T-cell (primary cell): ENCODE measurements at regions not wholly inside any gene's neighbourhood (a gene's known extent, or its start where the extent isn't known, plus 50 kb on each side); places are given as distances from the start of the nearest gene placed in this dataset.

Source experiments
- ATAC-seq, 4 experiments: fragments of 200-7000 bp in 3 of 4; fragments of 150-1000 bp in 1 of 4; cut with Tn5 transposase; replicated peaks in 1 of 4; 1 replicate in 3 of 4; 2 replicates in 1 of 4; pipeline ENCODE4 v1.10.0; 2021; ENCODE audit warnings: moderate library complexity in 3 of 4, mild to moderate bottlenecking in 2 of 4, moderate number of reproducible peaks in 1 of 4
- CTCF ChIA-PET, 2 donors: fragments of 300-600 bp; sonication (Branson Sonifier 250); formaldehyde crosslinking; loops; one replicate each; lab custom pipeline; 2022; ENCODE audit warnings: antibody characterized with exemption in 2 of 2; lab: Charles Lee
- POLR2A ChIA-PET, 2 donors: fragments of 300-600 bp; sonication (Branson Sonifier 250); formaldehyde crosslinking; loops; one replicate each; lab custom pipeline; 2022; ENCODE audit warnings: antibody characterized with exemption in 2 of 2; lab: Charles Lee
- DNase-seq, 35 experiments: peaks; one replicate each; pipeline versions ENCODE4 v3.0.0 to v3.0.0-alpha.2; 2013 to 2023
- H3K27ac ChIP-seq: one replicate; pipeline ENCODE4 v1.5.1; 2013; ENCODE audit warnings: low read length
- H3K27me3 ChIP-seq, 2 experiments: replicated peaks in 1 of 2; 1 replicate in 1 of 2; 2 replicates in 1 of 2; pipeline versions ENCODE4 v1.6.1 to v1.7.0; 2013; ENCODE audit warnings: low read length in 1 of 2, mixed read lengths in 1 of 2; ENCODE audit not compliant: control insufficient read depth in 2 of 2, insufficient read depth in 2 of 2; ENCODE audit errors: extremely low read depth in 1 of 2
- H3K36me3 ChIP-seq, 2 donors: 1 replicate in 1 of 2; 2 replicates in 1 of 2; pipeline versions ENCODE4 v1.6.1 to v1.7.0; 2013; ENCODE audit warnings: low read length in 1 of 2; ENCODE audit not compliant: control insufficient read depth in 2 of 2, insufficient read depth in 1 of 2; ENCODE audit errors: extremely low read depth in 1 of 2
- H3K4me1 ChIP-seq, 2 experiments: 1 replicate in 1 of 2; 2 replicates in 1 of 2; pipeline versions ENCODE4 v1.6.1 to v1.7.0; 2013; ENCODE audit warnings: low read length in 2 of 2, mixed read lengths in 1 of 2; ENCODE audit not compliant: insufficient read depth in 2 of 2, control insufficient read depth in 1 of 2; ENCODE audit errors: extremely low read depth in 1 of 2
- H3K4me3 ChIP-seq, 2 donors: 1 replicate in 1 of 2; 2 replicates in 1 of 2; pipeline versions ENCODE4 v1.5.1 to v1.7.0; 2013; ENCODE audit warnings: mild to moderate bottlenecking in 2 of 2, low read length in 1 of 2, moderate library complexity in 1 of 2; ENCODE audit not compliant: control insufficient read depth in 1 of 2; ENCODE audit errors: extremely low read depth in 1 of 2
- H3K9me3 ChIP-seq: 2 replicates; pipeline ENCODE4 v1.7.0; 2013
- H3K27ac Mint-ChIP-seq, 2 donors: one replicate each; pipeline ENCODE4 v1.8.0; 2020 to 2021; ENCODE audit warnings: mild to moderate bottlenecking in 2 of 2, mixed read lengths in 2 of 2
- H3K27me3 Mint-ChIP-seq, 2 donors: one replicate each; pipeline ENCODE4 v1.8.0; 2021 to 2022; ENCODE audit warnings: mixed read lengths in 2 of 2
- H3K36me3 Mint-ChIP-seq: one replicate; pipeline ENCODE4 v1.8.0; 2021; ENCODE audit warnings: mixed read lengths
- H3K4me1 Mint-ChIP-seq, 3 donors: one replicate each; pipeline ENCODE4 v1.8.0; 2020 to 2022; ENCODE audit warnings: mixed read lengths in 3 of 3, mild to moderate bottlenecking in 1 of 3
- H3K4me3 Mint-ChIP-seq, 3 donors: one replicate each; pipeline ENCODE4 v1.8.0; 2020 to 2022; ENCODE audit warnings: mild to moderate bottlenecking in 3 of 3, mixed read lengths in 3 of 3, moderate library complexity in 3 of 3
- H3K9me3 Mint-ChIP-seq, 3 donors: one replicate each; pipeline ENCODE4 v1.8.0; 2020 to 2022; ENCODE audit warnings: mixed read lengths in 3 of 3
- WGBS: methylation state at CpG from one replicate; pipeline ENCODE4 v1.1.5; 2013; ENCODE audit warnings: missing lambda C conversion rate; ENCODE audit not compliant: insufficient coverage; 5-methylcytosine and 5-hydroxymethylcytosine counted together

DNA sequence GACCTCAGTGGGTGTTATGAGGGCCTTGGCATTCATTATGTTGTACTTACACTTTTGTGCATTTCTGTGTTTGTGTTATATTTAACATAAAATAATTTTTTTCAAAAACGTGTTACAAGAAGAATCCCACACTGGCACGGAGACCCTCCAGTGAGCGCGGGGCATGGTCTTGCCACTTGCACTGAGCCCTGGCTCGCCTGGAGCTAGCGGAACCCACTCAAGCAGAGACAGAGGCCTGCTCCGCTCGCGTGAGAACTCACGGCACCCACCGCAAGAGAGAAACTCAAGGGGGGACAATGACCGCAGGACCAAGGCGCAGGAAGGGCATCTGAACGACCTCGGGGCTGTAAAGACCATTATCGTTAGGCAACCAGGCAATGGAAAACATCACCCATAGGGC is 248.0 kb upstream of the SOX11 start:
- Mint-ChIP-seq H3K4me1 (no peaks in the 10 kb centered on the region), H3K27me3 (no peaks in the 10 kb centered on the region), H3K27ac (no peak overlapping the region), H3K4me3 (no peak overlapping the region), H3K9me3 (peaks cover 0 to 9% (median 5%) of the 10 kb centered on the region in 3 donors), H3K36me3 (no peaks in the 10 kb centered on the region)
- no peaks in the 10 kb centered on the region for H3K36me3 ChIP-seq
- ChIA-PET POLR2A (no interaction called here), CTCF (no interaction called here)
- no peaks in the 10 kb centered on the region for H3K27me3 ChIP-seq
- H3K4me1 ChIP-seq = no peaks in the 10 kb centered on the region
- no peak for ATAC-seq
- WGBS = 92% methylated on average over 15 of the region's 16 CpGs
- no peak overlapping the region for H3K27ac ChIP-seq
- no peak for DNase-seq
- H3K4me3 ChIP-seq = no peak overlapping the region
- no peaks in the 10 kb centered on the region for H3K9me3 ChIP-seq

DNA sequence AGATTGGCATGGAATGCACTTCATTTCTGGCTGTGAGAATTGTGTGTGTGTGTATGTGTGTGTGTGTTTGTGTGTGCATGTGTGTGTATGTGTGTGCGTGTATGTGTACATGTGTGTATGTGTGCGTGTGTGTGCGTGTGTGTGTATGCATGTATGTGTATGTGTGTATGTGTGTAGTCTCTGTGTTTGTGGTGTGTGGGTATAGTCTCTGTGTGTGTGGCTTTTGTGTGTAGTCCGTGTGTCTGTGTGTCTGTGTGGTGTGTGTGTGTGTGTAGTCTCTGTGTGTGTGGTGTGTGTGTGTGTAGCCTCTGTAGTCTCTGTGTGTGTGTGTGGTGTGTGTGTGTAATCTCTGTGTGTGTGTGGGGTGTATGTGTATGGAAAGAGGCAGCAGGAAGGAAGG is 247.3 kb upstream of the SOX11 start:
- ChIA-PET POLR2A (no interaction called here), CTCF (no interaction called here)
- Mint-ChIP-seq H3K27ac (no peak overlapping the region), H3K4me1 (no peaks in the 10 kb centered on the region), H3K27me3 (no peaks in the 10 kb centered on the region), H3K4me3 (no peak overlapping the region), H3K9me3 (peaks cover 0 to 9% (median 5%) of the 10 kb centered on the region in 3 donors), H3K36me3 (no peaks in the 10 kb centered on the region)
- DNase-seq (no peak), ATAC-seq (no peak)
- no peaks in the 10 kb centered on the region for H3K4me1 ChIP-seq
- no peaks in the 10 kb centered on the region for H3K9me3 ChIP-seq
- no peak overlapping the region for H3K4me3 ChIP-seq
- 85% methylated on average over 4 of the region's 4 CpGs for WGBS
- H3K27ac ChIP-seq = no peak overlapping the region
- H3K36me3 ChIP-seq = no peaks in the 10 kb centered on the region
- no peaks in the 10 kb centered on the region for H3K27me3 ChIP-seq

DNA sequence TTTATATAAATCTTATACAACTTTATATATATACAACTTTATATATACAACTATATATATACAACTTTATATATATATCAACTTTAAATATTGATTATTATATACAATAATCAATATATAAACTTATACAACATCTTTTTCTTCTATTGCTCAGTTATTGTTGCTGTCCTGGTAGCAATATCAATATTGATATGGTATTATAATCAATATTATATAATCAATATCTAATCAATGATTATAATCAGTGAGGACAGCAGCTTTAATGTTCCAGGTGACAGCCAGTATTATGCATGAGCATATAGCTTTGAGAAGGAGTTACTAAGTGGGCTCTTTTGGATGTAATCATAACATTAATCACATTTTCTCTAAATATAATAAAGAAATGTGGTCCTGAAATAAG is 242.3 kb upstream of the SOX11 start:
- H3K9me3 Mint-ChIP-seq = peaks cover 0 to 6% (median 2%) of the 10 kb centered on the region in 3 donors
- no peak overlapping the region for H3K27ac Mint-ChIP-seq
- Histone ChIP-seq H3K9me3 (no peaks in the 10 kb centered on the region), H3K4me1 (no peaks in the 10 kb centered on the region), H3K36me3 (no peaks in the 10 kb centered on the region), H3K27me3 (peaks cover 0 to 3% of the 10 kb centered on the region in 2 experiments), H3K27ac (no peak overlapping the region), H3K4me3 (no peak overlapping the region)
- no peak overlapping the region for H3K4me3 Mint-ChIP-seq
- no peaks in the 10 kb centered on the region for H3K27me3 Mint-ChIP-seq
- H3K36me3 Mint-ChIP-seq = no peaks in the 10 kb centered on the region
- POLR2A ChIA-PET = no interaction called here
- H3K4me1 Mint-ChIP-seq = no peaks in the 10 kb centered on the region
- CTCF ChIA-PET = no interaction called here
- DNase-seq = no peak
- no peak for ATAC-seq

DNA sequence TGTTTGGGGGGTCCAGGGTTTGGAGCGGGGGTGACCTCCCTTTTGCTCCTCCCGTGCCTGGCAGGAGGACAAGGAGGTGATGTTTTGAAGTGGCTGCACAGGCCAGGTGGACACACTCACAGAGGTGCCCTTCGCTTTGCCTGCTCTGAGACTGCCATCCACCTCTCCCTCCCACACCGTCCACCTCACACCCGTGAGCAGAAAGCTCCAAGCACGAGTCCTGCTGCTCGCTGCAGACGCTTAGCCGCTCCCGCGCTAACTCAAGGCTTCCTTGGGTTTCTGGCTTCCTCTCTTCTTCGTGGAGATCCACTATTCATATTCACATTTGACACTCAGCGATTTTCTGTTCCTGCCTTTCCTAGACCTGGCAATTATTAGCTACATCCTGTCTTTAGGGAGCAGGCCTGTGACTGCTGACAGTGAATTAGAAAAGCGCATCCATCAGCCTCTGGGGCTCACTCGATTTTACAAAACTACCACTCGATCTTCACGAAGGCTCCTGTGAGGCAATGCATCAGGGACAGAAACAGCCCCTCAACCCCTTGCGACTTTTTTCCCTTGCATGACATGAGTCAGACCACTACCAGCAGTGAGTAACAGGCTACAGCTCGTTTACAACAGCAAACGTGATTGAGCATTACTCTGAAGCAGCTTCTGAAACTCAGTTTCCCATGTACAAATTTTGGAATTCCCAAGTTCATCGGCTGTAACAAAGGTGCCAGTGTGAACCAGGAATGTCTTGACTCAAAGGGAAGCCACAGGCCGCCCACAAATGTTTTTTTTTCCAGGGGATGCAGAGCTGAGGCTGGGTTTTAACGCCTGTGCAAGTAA is 238.7 kb upstream of the SOX11 start:
- WGBS = 61% methylated on average over 21 of the region's 23 CpGs
- Mint-ChIP-seq H3K9me3 (peaks cover 0 to 4% (median 0%) of the 10 kb centered on the region in 3 donors), H3K4me3 (no peak overlapping the region), H3K27ac (no peak overlapping the region), H3K27me3 (no peaks in the 10 kb centered on the region), H3K36me3 (no peaks in the 10 kb centered on the region), H3K4me1 (no peaks in the 10 kb centered on the region)
- H3K27me3 ChIP-seq = peaks cover 0 to 3% of the 10 kb centered on the region in 2 experiments
- ATAC-seq (no peak), DNase-seq (no peak)
- POLR2A ChIA-PET = no interaction called here
- no peaks in the 10 kb centered on the region for H3K36me3 ChIP-seq
- no peaks in the 10 kb centered on the region for H3K9me3 ChIP-seq
- H3K4me1 ChIP-seq = no peaks in the 10 kb centered on the region
- no peak overlapping the region for H3K27ac ChIP-seq
- H3K4me3 ChIP-seq = no peak overlapping the region
- CTCF ChIA-PET = no interaction called here

DNA sequence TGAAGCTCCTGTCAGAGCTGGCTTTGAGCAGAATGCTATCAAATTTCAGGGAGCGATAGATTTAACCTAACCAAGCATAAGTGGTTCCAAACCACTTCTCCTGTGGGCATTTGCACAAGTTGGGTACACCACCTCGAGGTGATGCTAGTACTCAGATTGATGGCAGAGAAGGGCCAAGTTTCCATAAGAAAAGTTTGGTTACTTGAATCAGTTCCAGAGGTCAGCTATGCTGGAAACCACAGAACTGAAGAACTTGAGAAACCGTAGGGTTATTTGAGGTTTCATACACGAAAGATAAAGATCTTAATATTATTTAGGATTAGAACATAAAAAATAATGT is 238.2 kb upstream of the SOX11 start:
- ATAC-seq = no peak
- Histone ChIP-seq H3K9me3 (no peaks in the 10 kb centered on the region), H3K4me1 (no peaks in the 10 kb centered on the region), H3K27ac (no peak overlapping the region), H3K36me3 (no peaks in the 10 kb centered on the region), H3K4me3 (no peak overlapping the region), H3K27me3 (peaks cover 0 to 3% of the 10 kb centered on the region in 2 experiments)
- no peak for DNase-seq
- H3K4me1 Mint-ChIP-seq = no peaks in the 10 kb centered on the region
- 33% methylated on average over 1 of the region's 4 CpGs for WGBS
- H3K27me3 Mint-ChIP-seq = no peaks in the 10 kb centered on the region
- no peak overlapping the region for H3K27ac Mint-ChIP-seq
- ChIA-PET CTCF (no interaction called here), POLR2A (no interaction called here)
- no peaks in the 10 kb centered on the region for H3K36me3 Mint-ChIP-seq
- H3K9me3 Mint-ChIP-seq = peaks cover 0 to 4% (median 4%) of the 10 kb centered on the region in 3 donors
- H3K4me3 Mint-ChIP-seq = no peak overlapping the region

DNA sequence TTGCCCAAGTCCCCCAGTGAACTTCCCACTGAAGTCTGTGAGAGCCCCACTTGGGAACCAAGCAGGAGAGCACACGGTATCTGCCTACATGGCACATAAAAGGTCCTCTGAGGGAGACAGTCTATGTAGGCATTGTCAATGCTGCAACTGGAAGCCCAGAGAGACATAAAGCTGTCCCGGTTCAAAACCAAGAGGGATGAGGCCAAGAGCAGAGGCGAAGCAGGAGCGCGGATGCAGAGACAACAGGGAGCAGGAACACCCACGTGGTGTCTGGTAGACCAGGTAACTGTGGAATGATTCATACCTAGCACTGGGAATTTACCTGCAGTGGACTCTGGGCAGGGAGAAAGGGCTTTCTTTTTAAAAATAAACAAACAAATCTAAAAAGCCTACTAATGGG is 233.1 kb upstream of the SOX11 start:
- WGBS = 92% methylated on average over 2 of the region's 6 CpGs
- H3K4me1 Mint-ChIP-seq = no peaks in the 10 kb centered on the region
- no peaks in the 10 kb centered on the region for H3K27me3 Mint-ChIP-seq
- no peaks in the 10 kb centered on the region for H3K4me1 ChIP-seq
- H3K27ac ChIP-seq = no peak overlapping the region
- DNase-seq = no peak
- H3K36me3 Mint-ChIP-seq = no peaks in the 10 kb centered on the region
- ChIA-PET POLR2A (no interaction called here), CTCF (no interaction called here)
- no peaks in the 10 kb centered on the region for H3K27me3 ChIP-seq
- no peak overlapping the region for H3K4me3 Mint-ChIP-seq
- H3K9me3 Mint-ChIP-seq = peaks cover 0 to 14% (median 0%) of the 10 kb centered on the region in 3 donors
- no peak for ATAC-seq
- no peak overlapping the region for H3K27ac Mint-ChIP-seq
- H3K36me3 ChIP-seq = no peaks in the 10 kb centered on the region
- H3K4me3 ChIP-seq = no peak overlapping the region
- no peaks in the 10 kb centered on the region for H3K9me3 ChIP-seq

DNA sequence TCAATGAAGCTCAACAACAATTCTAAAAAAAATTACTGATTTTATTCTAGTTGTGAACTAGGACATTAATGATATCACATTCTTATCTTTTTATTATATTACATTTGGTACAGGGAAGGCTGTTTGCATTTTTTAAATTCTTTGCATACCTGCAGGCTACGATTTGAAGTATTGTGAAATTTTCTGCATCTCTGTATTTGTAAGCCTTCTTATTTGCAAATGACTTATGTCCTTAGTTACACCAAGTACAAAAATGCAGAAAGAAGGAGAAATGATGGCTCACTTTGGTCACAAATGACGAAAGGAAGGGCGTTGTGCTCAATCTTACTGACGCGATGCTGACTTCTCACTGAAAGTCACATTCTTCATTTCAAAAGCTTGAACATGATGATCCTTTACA is 227.5 kb upstream of the SOX11 start:
- Mint-ChIP-seq H3K27me3 (no peaks in the 10 kb centered on the region), H3K4me1 (no peaks in the 10 kb centered on the region)

More for the DNA sequence above, 227.5 kb upstream of the SOX11 start:
- no peak overlapping the region for H3K27ac Mint-ChIP-seq
- H3K9me3 Mint-ChIP-seq = peaks cover 0 to 8% (median 0%) of the 10 kb centered on the region in 3 donors
- Histone ChIP-seq H3K9me3 (no peaks in the 10 kb centered on the region), H3K27me3 (no peaks in the 10 kb centered on the region), H3K4me1 (no peaks in the 10 kb centered on the region), H3K36me3 (no peaks in the 10 kb centered on the region), H3K4me3 (no peak overlapping the region), H3K27ac (no peak overlapping the region)
- H3K36me3 Mint-ChIP-seq = no peaks in the 10 kb centered on the region
- ATAC-seq (no peak), DNase-seq (no peak)
- no peak overlapping the region for H3K4me3 Mint-ChIP-seq
- WGBS = 100% methylated on average over 1 of the region's 5 CpGs
- POLR2A ChIA-PET = no interaction called here
- CTCF ChIA-PET = no interaction called here
